ENCODE measurements at regions not wholly inside any gene's neighbourhood (a gene's known extent, or its start where the extent isn't known, plus 50 kb on each side); places are given as distances from the start of the nearest gene placed in this dataset.

GRCh38 chr1:164006621-164007020, 552.4 kb upstream of the PBX1 start:
- DNase-seq: no peak

GRCh38 chr1:164017239-164017638, 541.7 kb upstream of the PBX1 start:
- DNase-seq: no peak

GRCh38 chr1:164020391-164020790, 538.6 kb upstream of the PBX1 start:
- DNase-seq: no peak

- no peak for DNase-seq
Observed at GRCh38 chr1:164021813-164022212, 537.2 kb upstream of the PBX1 start.

- DNase-seq: no peak
Observed at GRCh38 chr1:164033782-164034181, 525.2 kb upstream of the PBX1 start.

GRCh38 chr1:164040754-164041153, 518.2 kb upstream of the PBX1 start:
- DNase-seq: no peak

- DNase-seq: no peak
Observed at GRCh38 chr1:164051782-164052181, 507.2 kb upstream of the PBX1 start.

- no peak for DNase-seq
Observed at GRCh38 chr1:164054331-164054730, 504.7 kb upstream of the PBX1 start.

- no peak for DNase-seq
Observed at GRCh38 chr1:164058198-164058597, 500.8 kb upstream of the PBX1 start.

- DNase-seq: no peak
Observed at GRCh38 chr1:164061528-164061927, 497.5 kb upstream of the PBX1 start.

- no peak for DNase-seq
Observed at GRCh38 chr1:164064501-164064900, 494.5 kb upstream of the PBX1 start.

GRCh38 chr1:164071288-164071687, 487.7 kb upstream of the PBX1 start:
- DNase-seq: no peak

GRCh38 chr1:164086832-164087231, 472.2 kb upstream of the PBX1 start:
- no peak for DNase-seq

GRCh38 chr1:164087906-164088453, 471.0 kb upstream of the PBX1 start:
- DNase-seq: no peak

- DNase-seq: no peak
Observed at GRCh38 chr1:164092603-164093353, 466.2 kb upstream of the PBX1 start.

- DNase-seq: no peak
Observed at GRCh38 chr1:164093543-164093942, 465.4 kb upstream of the PBX1 start.

GRCh38 chr1:164101802-164102201, 457.2 kb upstream of the PBX1 start:
- no peak for DNase-seq

- DNase-seq: no peak
Observed at GRCh38 chr1:164131949-164132348, 427.0 kb upstream of the PBX1 start.

GRCh38 chr1:164137273-164137925, 421.6 kb upstream of the PBX1 start:
- DNase-seq: no peak

GRCh38 chr1:164141797-164142196, 417.2 kb upstream of the PBX1 start:
- DNase-seq: no peak

GRCh38 chr1:164154622-164155021, 404.4 kb upstream of the PBX1 start:
- no peak for DNase-seq

GRCh38 chr1:164155347-164155746, 403.6 kb upstream of the PBX1 start:
- peak; percentile 13 for DNase-seq

- DNase-seq: no peak
Observed at GRCh38 chr1:164163289-164163849, 395.6 kb upstream of the PBX1 start.

Measured in tongue (tissue), 1 donor.